Keratinocyte (primary cell): ENCODE measurements at regions not wholly inside any gene's neighbourhood (a gene's known extent, or its start where the extent isn't known, plus 50 kb on each side); places are given as distances from the start of the nearest gene placed in this dataset.

ENCODE experiments used
- EZH2 ChIP-seq: IDR thresholded peaks from one replicate; pipeline ENCODE4 v1.6.1; 2012; ENCODE audit warnings: inconsistent platforms, mild to moderate bottlenecking, low read length, moderate library complexity
- TF ChIP-seq, protein P1 (sequence below), 3 experiments: IDR thresholded peaks in 1 of 3; conservative IDR thresholded peaks in 1 of 3; optimal IDR thresholded peaks in 1 of 3; 2 replicates in 2 of 3; 3 replicates in 1 of 3; pipeline versions ENCODE3 to v1.5.1; 2011; ENCODE audit warnings: low read length in 3 of 3, mild to moderate bottlenecking in 3 of 3, moderate library complexity in 2 of 3, control low read depth in 1 of 3, inconsistent platforms in 1 of 3; ENCODE audit not compliant: insufficient read depth in 2 of 3; ENCODE audit errors: extremely low read depth in 1 of 3

DNA sequence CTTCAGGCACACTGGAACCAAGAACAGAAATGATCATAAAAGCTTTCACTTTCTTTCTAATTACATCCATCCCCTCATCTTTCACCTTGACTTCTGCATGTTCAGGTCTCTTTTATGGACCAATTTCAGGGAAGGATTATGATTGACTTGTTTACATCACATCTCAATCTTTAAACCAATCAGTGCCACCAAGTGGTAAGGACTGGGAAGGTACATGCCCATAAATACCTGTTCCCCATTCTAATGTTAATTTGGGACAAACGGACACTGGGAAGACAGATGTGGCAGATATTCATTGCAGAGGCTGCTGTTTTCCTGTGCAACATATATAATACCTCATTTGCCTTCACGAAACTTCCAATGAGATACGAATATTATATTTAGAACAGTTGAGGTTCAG lies 978.1 kb downstream of the GALC start:
- TF ChIP-seq, protein P1, sequence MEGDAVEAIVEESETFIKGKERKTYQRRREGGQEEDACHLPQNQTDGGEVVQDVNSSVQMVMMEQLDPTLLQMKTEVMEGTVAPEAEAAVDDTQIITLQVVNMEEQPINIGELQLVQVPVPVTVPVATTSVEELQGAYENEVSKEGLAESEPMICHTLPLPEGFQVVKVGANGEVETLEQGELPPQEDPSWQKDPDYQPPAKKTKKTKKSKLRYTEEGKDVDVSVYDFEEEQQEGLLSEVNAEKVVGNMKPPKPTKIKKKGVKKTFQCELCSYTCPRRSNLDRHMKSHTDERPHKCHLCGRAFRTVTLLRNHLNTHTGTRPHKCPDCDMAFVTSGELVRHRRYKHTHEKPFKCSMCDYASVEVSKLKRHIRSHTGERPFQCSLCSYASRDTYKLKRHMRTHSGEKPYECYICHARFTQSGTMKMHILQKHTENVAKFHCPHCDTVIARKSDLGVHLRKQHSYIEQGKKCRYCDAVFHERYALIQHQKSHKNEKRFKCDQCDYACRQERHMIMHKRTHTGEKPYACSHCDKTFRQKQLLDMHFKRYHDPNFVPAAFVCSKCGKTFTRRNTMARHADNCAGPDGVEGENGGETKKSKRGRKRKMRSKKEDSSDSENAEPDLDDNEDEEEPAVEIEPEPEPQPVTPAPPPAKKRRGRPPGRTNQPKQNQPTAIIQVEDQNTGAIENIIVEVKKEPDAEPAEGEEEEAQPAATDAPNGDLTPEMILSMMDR (optimal IDR thresholded peaks at IDR 0.05 in 1 of 3, IDR thresholded peaks at IDR 0.05 in 1 of 3, conservative IDR thresholded peaks at IDR 0.05 in 1 of 3; ENCODE audit: extremely low read depth in 1 of 3, insufficient read depth in 2 of 3, low read length in 3 of 3): peak in 2 of 3 experiments; percentile 9 to 36
- no peak for TF ChIP-seq EZH2
